Activated naive CD4-positive, alpha-beta T cell treated with anti-CD3 and anti-CD28 coated beads, Interleukin-2, amount 10 ng/mL, durations not matched to agents 7 days and 5 days (primary cell): ENCODE measurements at regions not wholly inside any gene's neighbourhood (a gene's known extent, or its start where the extent isn't known, plus 50 kb on each side); places are given as distances from the start of the nearest gene placed in this dataset.
"Not testable (repeated sequence)": the region's sequence is repeated elsewhere in the genome, so short reads cannot be mapped to it uniquely, and the experiment has no call there.

ENCODE experiments used
- CTCF ChIA-PET: fragments of 350-600 bp; sonication (Branson Sonifier 250); formaldehyde crosslinking; loops from one replicate; lab custom pipeline; 2021; ENCODE audit warnings: antibody characterized with exemption; lab: Charles Lee
- DNase-seq: peaks from one replicate; pipeline ENCODE4 v3.0.0-alpha.2; 2020
- H3K27ac Mint-ChIP-seq: one replicate; pipeline ENCODE4 v1.8.0; 2021; ENCODE audit warnings: mild to moderate bottlenecking, moderate library complexity, mixed read lengths
- H3K27me3 Mint-ChIP-seq: one replicate; pipeline ENCODE4 v1.8.0; 2021; ENCODE audit warnings: mild to moderate bottlenecking, mixed read lengths
- H3K36me3 Mint-ChIP-seq: one replicate; pipeline ENCODE4 v1.8.0; 2021; ENCODE audit warnings: mixed read lengths
- H3K4me1 Mint-ChIP-seq: one replicate; pipeline ENCODE4 v1.8.0; 2021; ENCODE audit warnings: mixed read lengths
- H3K4me3 Mint-ChIP-seq: one replicate; pipeline ENCODE4 v1.8.0; 2021; ENCODE audit warnings: mild to moderate bottlenecking, moderate library complexity, mixed read lengths
- H3K9me3 Mint-ChIP-seq: one replicate; pipeline ENCODE4 v1.8.0; 2021; ENCODE audit warnings: mixed read lengths

DNA sequence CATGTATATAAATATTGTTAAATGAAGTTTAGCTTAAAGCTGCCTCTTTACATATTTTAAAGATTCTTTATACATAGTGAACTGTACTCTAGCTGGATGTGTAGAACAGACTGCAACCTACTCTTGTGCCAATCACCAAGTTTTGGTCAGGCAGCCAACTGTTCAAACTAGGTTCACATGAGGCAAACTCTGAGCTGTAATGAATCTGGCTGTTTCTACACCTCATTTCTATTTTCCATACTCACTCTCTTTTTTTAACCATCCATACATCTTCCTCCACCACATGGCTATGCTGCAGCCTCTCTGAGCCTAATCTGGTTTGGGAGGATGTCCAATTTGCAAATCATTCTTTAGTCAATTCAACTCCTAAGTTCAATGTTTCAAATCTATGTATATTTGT, 974.8 kb downstream of the CNTNAP5 start:
- H3K36me3 Mint-ChIP-seq, result no peaks in the 10 kb centered on the region
- H3K4me1 Mint-ChIP-seq, result no peaks in the 10 kb centered on the region
- no peak for DNase-seq
- no peak overlapping the region for H3K27ac Mint-ChIP-seq
- no peaks in the 10 kb centered on the region for H3K27me3 Mint-ChIP-seq
- CTCF ChIA-PET, result no interaction called here
- no peak overlapping the region for H3K4me3 Mint-ChIP-seq
- peaks cover 5% of the 10 kb centered on the region for H3K9me3 Mint-ChIP-seq

DNA sequence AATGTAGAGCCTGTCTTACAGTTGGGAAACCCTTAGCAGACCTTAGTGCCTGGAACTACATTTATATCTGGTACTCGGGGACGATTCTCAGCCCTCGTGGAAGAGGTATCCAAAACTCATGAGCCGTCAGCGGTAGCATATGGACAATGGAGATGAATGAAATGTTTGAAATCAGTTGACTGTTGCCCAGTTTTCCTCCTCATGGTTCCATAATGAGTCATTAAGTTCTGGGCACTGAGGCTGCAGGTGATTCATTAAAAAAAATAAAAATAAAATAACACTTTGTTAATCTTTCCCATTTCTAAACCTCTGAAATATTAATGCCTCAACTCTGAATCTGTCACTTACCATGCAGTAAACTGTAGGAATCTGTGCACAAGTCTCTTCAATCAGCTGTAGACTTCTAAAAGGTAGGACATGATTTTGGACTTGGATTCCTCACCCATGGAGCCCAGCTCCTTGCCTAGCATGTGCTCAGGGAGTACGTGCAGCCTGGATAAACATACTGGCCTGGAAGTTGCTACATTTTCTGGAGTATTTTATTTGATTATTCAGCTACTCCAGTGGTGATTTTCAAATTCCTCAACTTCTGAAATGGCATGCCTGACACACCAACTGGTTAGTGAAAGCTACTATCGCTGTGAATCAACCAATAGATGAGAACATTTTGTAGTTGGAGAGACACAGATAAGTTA, 979.2 kb downstream of the CNTNAP5 start:
- DNase-seq, result no peak
- no peaks in the 10 kb centered on the region for H3K27me3 Mint-ChIP-seq
- CTCF ChIA-PET, result no interaction called here
- H3K36me3 Mint-ChIP-seq, result no peaks in the 10 kb centered on the region
- no peak overlapping the region for H3K27ac Mint-ChIP-seq
- H3K4me3 Mint-ChIP-seq, result no peak overlapping the region
- peaks cover 3% of the 10 kb centered on the region for H3K9me3 Mint-ChIP-seq
- no peaks in the 10 kb centered on the region for H3K4me1 Mint-ChIP-seq

DNA sequence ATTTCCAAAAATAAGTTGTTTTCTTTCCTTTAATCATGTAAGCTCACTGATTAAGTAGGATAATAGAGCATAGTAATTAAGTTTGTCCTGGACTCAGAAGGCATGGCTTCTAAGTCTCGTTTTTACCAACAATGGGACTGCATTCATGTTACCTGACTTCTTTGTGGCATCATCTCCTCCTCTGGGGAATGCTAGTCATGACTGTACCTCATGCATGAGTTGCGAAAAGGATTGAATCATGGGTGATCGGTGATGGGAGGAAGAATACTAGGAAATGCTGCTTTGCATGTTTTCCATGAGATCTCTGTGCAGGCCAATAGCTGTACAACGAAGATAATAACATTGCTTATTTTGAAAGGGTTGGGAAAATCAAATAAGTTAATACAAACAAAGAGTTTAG, 981.6 kb downstream of the CNTNAP5 start:
- no peaks in the 10 kb centered on the region for H3K27me3 Mint-ChIP-seq
- no peaks in the 10 kb centered on the region for H3K36me3 Mint-ChIP-seq
- H3K9me3 Mint-ChIP-seq, result peaks cover 13% of the 10 kb centered on the region
- no peak overlapping the region for H3K27ac Mint-ChIP-seq
- H3K4me1 Mint-ChIP-seq, result no peaks in the 10 kb centered on the region
- no peak for DNase-seq
- no peak overlapping the region for H3K4me3 Mint-ChIP-seq
- CTCF ChIA-PET, result no interaction called here

DNA sequence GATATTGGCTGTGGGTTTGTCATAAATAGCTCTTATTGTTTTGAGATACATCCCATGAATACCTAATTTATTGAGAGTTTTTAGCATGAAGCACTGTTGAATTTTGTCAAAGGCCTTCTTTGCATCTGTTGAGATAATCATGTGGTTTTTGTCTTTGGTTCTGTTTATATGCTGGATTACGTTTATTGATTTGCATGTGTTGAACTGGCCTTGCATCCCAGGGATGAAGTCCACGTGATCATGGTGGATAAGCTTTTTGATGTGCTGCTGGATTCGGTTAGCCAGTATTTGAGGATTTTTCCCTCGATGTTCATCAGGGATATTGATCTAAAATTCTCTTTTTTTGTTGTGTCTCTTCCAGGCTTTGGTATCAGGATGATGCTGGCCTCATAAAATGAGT, 1003.6 kb downstream of the CNTNAP5 start:
- H3K27me3 Mint-ChIP-seq, CTCF ChIA-PET, DNase-seq, H3K36me3 Mint-ChIP-seq, H3K4me1 Mint-ChIP-seq, H3K4me3 Mint-ChIP-seq, H3K27ac Mint-ChIP-seq: not testable (repeated sequence)
- peaks cover 27% of the 10 kb centered on the region for H3K9me3 Mint-ChIP-seq

DNA sequence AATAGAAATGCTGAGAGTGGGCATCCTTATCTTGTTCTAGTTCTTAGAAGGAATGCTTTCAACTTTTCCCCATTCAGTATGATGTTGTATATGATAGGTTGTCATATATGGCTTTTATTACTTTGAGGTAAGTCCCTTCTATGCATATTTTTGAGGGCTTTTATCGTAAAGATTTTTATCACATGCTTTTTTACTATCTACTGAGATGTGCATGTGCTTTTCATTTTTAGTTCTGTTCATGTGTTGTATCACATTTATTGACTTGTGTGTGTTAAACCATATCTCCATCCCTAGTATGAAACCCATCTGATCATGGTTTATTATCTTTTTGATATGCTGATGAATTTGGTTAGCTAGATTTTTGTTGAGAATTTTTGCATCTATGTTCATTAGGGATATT, 1008.8 kb downstream of the CNTNAP5 start:
- Mint-ChIP-seq H3K27me3 (no peaks in the 10 kb centered on the region), H3K4me1 (no peaks in the 10 kb centered on the region), H3K27ac (no peak overlapping the region), H3K9me3 (peaks cover 26% of the 10 kb centered on the region), H3K4me3 (no peak overlapping the region), H3K36me3 (no peaks in the 10 kb centered on the region)
- CTCF ChIA-PET, result no interaction called here
- no peak for DNase-seq

DNA sequence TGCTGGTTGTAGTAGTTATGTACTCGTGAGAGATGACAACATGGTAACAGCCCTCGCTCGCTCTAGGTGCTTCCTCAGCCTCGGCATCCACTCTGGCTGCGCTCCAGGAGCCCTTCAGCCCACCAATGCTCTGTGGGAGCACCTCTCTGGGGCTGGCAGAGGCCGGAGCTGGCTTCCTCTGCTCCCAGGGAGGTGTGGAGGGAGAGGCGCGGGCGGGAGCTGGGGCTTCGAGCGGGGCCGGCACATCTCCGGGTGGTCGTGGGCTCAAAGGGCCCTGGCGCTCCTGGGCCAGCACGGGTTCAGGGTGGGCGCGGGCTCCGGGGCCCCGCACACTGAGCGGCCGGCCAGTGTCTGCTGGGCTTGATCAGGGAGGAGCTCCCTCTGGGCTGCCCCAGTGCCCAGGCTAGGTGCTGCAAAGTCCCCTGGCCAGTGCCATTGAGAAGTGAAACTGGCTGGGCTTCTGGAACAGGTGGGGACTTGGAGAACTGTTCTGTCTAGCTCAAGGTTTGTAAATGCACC, 1012.1 kb downstream of the CNTNAP5 start:
- Mint-ChIP-seq H3K27me3 (no peaks in the 10 kb centered on the region), H3K4me1 (no peaks in the 10 kb centered on the region), H3K36me3 (no peaks in the 10 kb centered on the region), H3K9me3 (peaks cover 19% of the 10 kb centered on the region), H3K27ac (no peak overlapping the region), H3K4me3 (no peak overlapping the region)
- CTCF ChIA-PET, result no interaction called here
- DNase-seq, result no peak

DNA sequence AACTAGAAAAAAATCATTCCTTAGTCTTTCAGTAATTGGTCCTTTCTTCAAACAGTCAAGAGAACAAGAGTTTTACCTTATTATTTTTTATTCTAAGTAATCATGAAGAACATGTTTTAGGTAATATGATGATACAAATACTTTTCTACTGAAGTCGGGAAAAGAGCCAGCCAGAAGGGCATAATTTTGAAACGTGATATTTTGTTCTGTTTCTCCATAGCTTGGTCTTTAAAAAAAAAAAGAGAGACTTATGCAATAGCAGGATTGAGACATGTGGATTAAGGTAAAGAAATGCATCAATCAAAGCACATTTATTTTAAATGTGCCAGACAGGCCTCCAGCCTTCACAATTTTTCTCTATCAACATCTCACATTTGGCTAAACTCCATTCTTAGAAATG, 1016.8 kb downstream of the CNTNAP5 start:
- no peak for DNase-seq
- CTCF ChIA-PET, result no interaction called here
- Mint-ChIP-seq H3K9me3 (peaks cover 13% of the 10 kb centered on the region), H3K27me3 (no peaks in the 10 kb centered on the region), H3K4me1 (no peaks in the 10 kb centered on the region), H3K36me3 (no peaks in the 10 kb centered on the region), H3K27ac (no peak overlapping the region), H3K4me3 (no peak overlapping the region)

DNA sequence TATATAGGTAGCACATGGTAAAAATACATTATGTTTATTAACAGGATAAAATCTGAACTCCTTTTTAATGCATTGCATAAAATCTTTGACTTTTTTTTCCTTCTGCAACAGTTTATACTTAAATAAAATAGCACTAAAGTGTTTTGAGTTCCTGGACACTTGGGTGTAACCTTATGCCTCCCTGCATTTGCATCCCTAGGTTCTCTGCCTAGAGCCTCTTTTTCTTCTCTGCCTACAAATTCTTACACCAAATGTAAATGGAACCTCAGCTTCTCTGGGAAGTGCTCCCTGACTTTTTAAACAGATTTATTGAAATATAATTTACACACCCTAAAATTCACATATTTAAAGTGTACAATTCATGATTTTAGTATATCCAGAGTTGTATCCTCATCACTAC, 1017.6 kb downstream of the CNTNAP5 start:
- Mint-ChIP-seq H3K27me3 (no peaks in the 10 kb centered on the region), H3K4me1 (no peaks in the 10 kb centered on the region), H3K9me3 (peaks cover 12% of the 10 kb centered on the region), H3K36me3 (no peaks in the 10 kb centered on the region), H3K4me3 (no peak overlapping the region), H3K27ac (no peak overlapping the region)
- DNase-seq, result no peak
- CTCF ChIA-PET, result no interaction called here

DNA sequence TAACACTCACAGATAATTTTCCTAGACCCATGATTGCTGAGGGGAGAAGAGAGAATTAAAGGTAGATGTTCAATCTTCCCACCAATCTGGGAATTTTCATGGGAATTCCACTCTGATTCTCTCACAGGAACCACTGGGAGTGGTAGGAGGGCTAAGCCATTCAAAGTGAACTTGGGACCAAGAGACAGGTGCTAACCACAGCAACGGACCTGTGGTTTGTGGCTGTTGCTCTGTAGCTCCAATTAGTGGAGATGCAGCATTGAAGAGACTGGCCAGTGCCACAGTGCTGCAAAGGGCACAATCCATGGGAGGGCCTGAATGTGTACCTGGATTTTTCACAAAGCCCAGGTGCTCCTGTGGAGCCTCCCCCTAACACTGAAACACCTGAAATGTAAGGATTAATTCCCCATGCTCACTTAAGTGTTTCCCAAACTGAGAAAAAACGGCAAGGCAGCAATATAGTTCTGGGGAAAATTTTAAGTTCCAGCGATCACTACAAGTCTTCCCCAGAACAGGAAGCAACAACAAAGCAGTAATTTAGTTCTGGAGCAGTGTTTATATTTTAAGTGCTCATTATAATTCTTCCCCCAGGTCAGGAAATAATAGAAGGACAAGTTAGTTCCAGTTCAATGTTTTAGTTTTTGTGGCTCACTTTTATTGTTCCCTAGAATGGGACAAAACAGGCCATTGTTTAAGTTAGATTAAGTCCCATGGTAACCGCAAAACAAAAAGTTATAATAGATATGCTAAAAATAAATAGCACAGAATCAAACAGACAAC, 1045.8 kb downstream of the CNTNAP5 start:
- no peaks in the 10 kb centered on the region for H3K36me3 Mint-ChIP-seq
- no peak for DNase-seq
- no peak overlapping the region for H3K27ac Mint-ChIP-seq
- H3K4me3 Mint-ChIP-seq, result no peak overlapping the region
- no peaks in the 10 kb centered on the region for H3K4me1 Mint-ChIP-seq
- no peaks in the 10 kb centered on the region for H3K27me3 Mint-ChIP-seq
- peaks cover 9% of the 10 kb centered on the region for H3K9me3 Mint-ChIP-seq
- CTCF ChIA-PET, result no interaction called here

DNA sequence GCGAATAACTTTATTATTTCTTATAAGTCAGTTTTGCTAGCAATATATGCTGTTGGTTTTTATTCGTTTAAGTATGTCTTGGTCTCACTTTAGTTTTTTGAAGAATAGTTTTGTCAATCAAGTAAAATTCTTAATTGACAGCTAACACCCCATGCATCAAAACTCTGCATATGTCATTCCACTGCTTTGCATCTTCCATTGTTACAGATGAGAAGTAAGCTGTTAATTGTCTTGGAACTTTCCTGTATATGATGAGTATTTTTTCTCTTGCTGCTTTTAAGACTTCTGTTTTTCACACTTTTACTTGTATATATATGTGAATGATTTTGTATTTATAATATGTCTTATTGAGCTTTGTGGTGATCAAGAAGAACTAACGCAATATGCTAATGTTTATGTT, 1048.4 kb downstream of the CNTNAP5 start:
- Mint-ChIP-seq H3K4me3 (no peak overlapping the region), H3K27ac (no peak overlapping the region), H3K4me1 (no peaks in the 10 kb centered on the region), H3K9me3 (peaks cover 17% of the 10 kb centered on the region), H3K27me3 (no peaks in the 10 kb centered on the region), H3K36me3 (no peaks in the 10 kb centered on the region)
- CTCF ChIA-PET, result no interaction called here
- DNase-seq, result no peak

DNA sequence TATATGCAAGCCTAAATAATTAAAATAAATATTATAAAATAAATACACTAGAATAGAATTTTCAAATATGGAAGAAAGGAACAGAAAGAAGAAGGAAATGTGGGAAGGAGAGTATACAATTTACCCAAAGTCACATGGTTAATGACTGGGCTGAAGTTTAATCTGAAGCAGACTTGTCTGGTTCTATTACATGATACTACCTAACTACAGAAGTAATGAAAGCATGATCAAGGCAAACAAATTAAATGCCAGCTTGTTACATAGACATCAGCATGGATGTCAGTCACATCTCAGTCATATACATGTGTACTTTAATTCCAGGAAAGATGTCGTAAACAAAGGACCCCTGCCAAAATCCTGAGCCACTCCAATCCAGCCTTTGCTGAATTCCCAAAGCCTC, 1060.8 kb downstream of the CNTNAP5 start:
- H3K27me3 Mint-ChIP-seq, result no peaks in the 10 kb centered on the region
- no peaks in the 10 kb centered on the region for H3K36me3 Mint-ChIP-seq
- no peaks in the 10 kb centered on the region for H3K4me1 Mint-ChIP-seq
- H3K9me3 Mint-ChIP-seq, result peaks cover 18% of the 10 kb centered on the region
- H3K27ac Mint-ChIP-seq, result no peak overlapping the region
- CTCF ChIA-PET, result no interaction called here
- DNase-seq, result no peak
- no peak overlapping the region for H3K4me3 Mint-ChIP-seq

DNA sequence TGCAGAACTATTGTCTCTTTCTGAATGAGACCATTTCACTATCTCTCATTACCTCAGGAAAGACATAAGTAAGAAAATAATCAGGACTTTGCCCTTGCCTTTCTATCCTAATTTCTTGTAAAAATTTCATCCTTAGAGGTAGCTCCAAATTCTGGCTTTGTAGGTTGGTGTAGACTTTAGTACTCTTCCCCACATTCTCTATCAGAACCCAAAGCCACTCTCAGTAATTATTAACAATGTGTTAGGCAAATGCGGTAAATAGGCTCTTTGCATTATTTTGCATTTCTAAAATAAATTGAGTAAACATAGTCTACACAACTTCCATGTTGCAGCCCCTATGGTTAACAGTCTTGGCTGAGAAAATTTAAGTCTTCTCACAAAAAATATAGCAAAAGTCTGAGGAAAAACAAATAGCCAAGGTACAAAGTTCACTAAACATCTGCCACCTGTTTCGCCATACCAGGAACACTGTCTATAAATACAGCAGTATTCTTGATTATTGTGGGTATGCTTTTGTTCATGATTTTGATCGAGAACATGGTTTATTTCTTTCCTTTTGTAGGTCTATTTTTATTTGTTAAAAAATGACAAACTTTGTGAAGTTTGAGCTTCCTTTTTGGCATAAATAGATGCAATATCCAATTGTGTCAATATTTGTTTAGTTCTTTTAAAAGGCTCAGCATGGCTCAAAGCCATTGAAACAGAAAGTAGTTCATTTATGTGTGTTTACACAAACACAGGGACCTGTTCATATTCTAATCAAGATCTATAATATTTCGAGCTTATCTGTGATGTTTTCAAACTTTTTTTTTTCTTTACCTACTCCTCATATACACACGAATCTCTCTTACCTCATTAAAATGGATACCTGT, 1061.5 kb downstream of the CNTNAP5 start:
- H3K27me3 Mint-ChIP-seq, result no peaks in the 10 kb centered on the region
- H3K27ac Mint-ChIP-seq, result no peak overlapping the region
- no peaks in the 10 kb centered on the region for H3K4me1 Mint-ChIP-seq
- no peak for DNase-seq
- peaks cover 20% of the 10 kb centered on the region for H3K9me3 Mint-ChIP-seq
- H3K4me3 Mint-ChIP-seq, result no peak overlapping the region
- CTCF ChIA-PET, result no interaction called here
- no peaks in the 10 kb centered on the region for H3K36me3 Mint-ChIP-seq

DNA sequence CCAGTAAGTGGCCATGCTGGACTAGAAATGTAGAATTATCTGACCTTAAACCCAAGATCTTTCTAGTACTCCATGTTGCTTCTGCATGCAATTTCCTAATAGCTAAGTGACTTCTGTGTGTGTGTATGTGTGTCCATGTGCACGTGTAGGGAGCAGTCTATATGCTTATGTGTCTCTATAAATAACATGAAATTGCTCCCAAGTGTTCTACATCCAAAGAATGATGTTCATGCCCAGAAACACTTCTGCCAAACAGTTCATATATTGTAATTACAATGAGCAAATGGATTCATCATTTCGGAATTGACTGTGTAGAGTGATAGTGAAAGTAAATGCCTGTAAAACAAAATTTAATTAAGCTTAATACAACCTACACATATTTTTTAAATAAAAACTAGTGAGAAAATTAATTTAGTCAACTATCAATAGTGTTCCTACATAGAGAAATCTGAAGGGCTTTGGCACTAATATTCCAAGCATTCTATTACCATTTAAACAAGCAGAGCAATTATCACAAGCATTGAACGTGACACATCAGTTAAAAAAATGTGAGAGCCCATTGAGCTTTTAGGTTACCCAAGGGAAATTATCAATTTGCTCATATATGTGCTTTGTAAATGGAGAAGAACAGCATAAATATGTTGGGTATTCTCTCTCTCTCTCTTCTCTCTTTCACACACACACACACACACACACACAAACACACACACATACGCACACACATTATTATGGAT, 1067.4 kb downstream of the CNTNAP5 start:
- no peaks in the 10 kb centered on the region for H3K27me3 Mint-ChIP-seq
- CTCF ChIA-PET, result no interaction called here
- no peaks in the 10 kb centered on the region for H3K4me1 Mint-ChIP-seq
- H3K9me3 Mint-ChIP-seq, result peaks cover 12% of the 10 kb centered on the region
- no peak for DNase-seq
- no peak overlapping the region for H3K27ac Mint-ChIP-seq
- H3K36me3 Mint-ChIP-seq, result no peaks in the 10 kb centered on the region
- no peak overlapping the region for H3K4me3 Mint-ChIP-seq

DNA sequence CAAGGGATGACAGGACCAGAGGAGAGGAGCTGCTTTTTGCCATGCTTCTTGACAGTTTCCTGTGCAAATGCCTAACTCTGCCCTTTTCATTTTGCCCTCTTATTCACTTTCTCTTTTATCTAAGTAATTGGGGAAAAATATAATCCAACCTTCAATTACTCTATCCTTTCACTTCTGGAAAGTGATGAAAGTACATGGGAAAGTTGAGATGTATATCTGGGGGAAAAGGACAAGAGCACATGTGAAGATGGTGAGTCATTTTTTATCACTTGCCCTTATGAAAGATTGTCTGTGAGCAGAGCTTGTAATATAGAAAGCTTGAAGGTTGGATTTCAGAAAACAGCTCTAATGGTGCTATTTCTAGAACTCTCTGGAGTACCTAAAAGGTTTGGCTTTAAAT, 1070.7 kb downstream of the CNTNAP5 start:
- CTCF ChIA-PET, result no interaction called here
- H3K27ac Mint-ChIP-seq, result no peak overlapping the region

More for the DNA sequence above, 1070.7 kb downstream of the CNTNAP5 start:
- no peak for DNase-seq
- H3K4me3 Mint-ChIP-seq, result no peak overlapping the region
- H3K36me3 Mint-ChIP-seq, result no peaks in the 10 kb centered on the region
- no peaks in the 10 kb centered on the region for H3K27me3 Mint-ChIP-seq
- H3K9me3 Mint-ChIP-seq, result peaks cover 4% of the 10 kb centered on the region
- H3K4me1 Mint-ChIP-seq, result no peaks in the 10 kb centered on the region
